GM23338 (cell line): ENCODE measurements at regions not wholly inside any gene's neighbourhood (a gene's known extent, or its start where the extent isn't known, plus 50 kb on each side); places are given as distances from the start of the nearest gene placed in this dataset.

Experiments
- ATAC-seq: fragments of 200-7000 bp; cut with Tn5 transposase; 3 replicates; pipeline ENCODE4 v1.9.1; 2020
- DNase-seq: peaks from one replicate; pipeline ENCODE4 v3.0.0-alpha.2; 2015; ENCODE audit warnings: low spot score
- H2AFZ ChIP-seq: fragments of 200-600 bp; sonication (generic); 2 replicates; pipeline ENCODE4 v1.8.0; 2016; ENCODE audit warnings: antibody characterized with exemption, mild to moderate bottlenecking, moderate library complexity
- H3F3A ChIP-seq: fragments of 200-600 bp; sonication (generic); replicated peaks from 2 replicates; pipeline ENCODE4 v1.8.0; 2017; ENCODE audit warnings: antibody characterized with exemption, mixed run types, low read depth
- H3K27ac ChIP-seq: fragments of 200-600 bp; sonication (generic); 2 replicates; pipeline ENCODE4 v1.6.1; 2016; ENCODE audit warnings: low read depth
- H3K27me3 ChIP-seq: fragments of 200-600 bp; sonication (generic); 2 replicates; pipeline ENCODE4 v1.8.0; 2016; ENCODE audit warnings: mild to moderate bottlenecking, mixed run types, moderate library complexity; ENCODE audit not compliant: insufficient read depth
- H3K36me3 ChIP-seq: fragments of 200-600 bp; sonication (generic); 2 replicates; pipeline ENCODE4 v1.8.0; 2016; ENCODE audit warnings: mild to moderate bottlenecking; ENCODE audit not compliant: insufficient read depth
- H3K4me1 ChIP-seq: fragments of 200-600 bp; sonication (generic); 2 replicates; pipeline ENCODE4 v1.8.0; 2016; ENCODE audit warnings: mild to moderate bottlenecking, moderate library complexity; ENCODE audit not compliant: insufficient read depth
- H3K4me2 ChIP-seq: fragments of 200-600 bp; sonication (generic); 2 replicates; pipeline ENCODE4 v1.7.1; 2017; ENCODE audit warnings: mixed run types
- H3K4me3 ChIP-seq: fragments of 200-600 bp; sonication (generic); 2 replicates; pipeline ENCODE4 v1.6.1; 2016; ENCODE audit warnings: mixed run types
- H3K79me2 ChIP-seq: fragments of 200-600 bp; sonication (generic); replicated peaks from 2 replicates; pipeline ENCODE4 v1.8.0; 2017; ENCODE audit warnings: mild to moderate bottlenecking; ENCODE audit not compliant: insufficient read depth
- H3K9me2 ChIP-seq: fragments of 200-600 bp; sonication (generic); 2 replicates; pipeline ENCODE4 v1.8.0; 2017; ENCODE audit not compliant: insufficient read depth
- H4K20me1 ChIP-seq: fragments of 200-600 bp; sonication (generic); replicated peaks from 2 replicates; pipeline ENCODE4 v1.8.0; 2017; ENCODE audit warnings: mild to moderate bottlenecking; ENCODE audit not compliant: insufficient read depth
- H3K27ac Mint-ChIP-seq: 2 replicates; pipeline ENCODE4 v1.8.0; 2020; ENCODE audit warnings: inconsistent platforms, mild to moderate bottlenecking, moderate library complexity, mixed read lengths
- H3K27me3 Mint-ChIP-seq: 3 replicates; pipeline ENCODE4 v1.8.0; 2022; ENCODE audit warnings: low read depth, mild to moderate bottlenecking, moderate library complexity, mixed read lengths, inconsistent platforms; ENCODE audit not compliant: insufficient read depth, poor library complexity
- H3K36me3 Mint-ChIP-seq: 3 replicates; pipeline ENCODE4 v1.8.0; 2021; ENCODE audit warnings: low read depth, mild to moderate bottlenecking, inconsistent platforms, moderate library complexity, mixed read lengths
- H3K4me1 Mint-ChIP-seq: 3 replicates; pipeline ENCODE4 v1.8.0; 2020; ENCODE audit warnings: mild to moderate bottlenecking, inconsistent platforms, mixed read lengths
- H3K4me3 Mint-ChIP-seq: 3 replicates; pipeline ENCODE4 v1.8.0; 2021; ENCODE audit warnings: moderate library complexity, mild to moderate bottlenecking, inconsistent platforms, mixed read lengths
- H3K9me3 Mint-ChIP-seq: 3 replicates; pipeline ENCODE4 v1.8.0; 2020; ENCODE audit warnings: moderate library complexity, mild to moderate bottlenecking, inconsistent platforms, mixed read lengths
- CREB1 ChIP-seq: fragments of 250-450 bp; sonication (Bioruptor Pico); IDR thresholded peaks from 2 replicates; pipeline ENCODE4 v1.5.0; 2020; ENCODE audit warnings: low read depth, mild to moderate bottlenecking, moderate library complexity
- EZH2 ChIP-seq: fragments of 200-600 bp; sonication (generic); IDR thresholded peaks from one replicate; pipeline ENCODE4 v1.8.0; 2017; ENCODE audit warnings: antibody characterized with exemption, mild to moderate bottlenecking, low read depth; ENCODE audit not compliant: unreplicated experiment
- EZH2phosphoT487 ChIP-seq: fragments of 200-600 bp; sonication (generic); IDR thresholded peaks from one replicate; pipeline ENCODE4 v1.8.1; 2018; ENCODE audit warnings: antibody characterized with exemption; ENCODE audit not compliant: unreplicated experiment
- JUNB ChIP-seq: IDR thresholded peaks from one replicate; pipeline ENCODE4 v1.6.1; 2016; ENCODE audit warnings: antibody characterized with exemption; ENCODE audit not compliant: unreplicated experiment
- NANOG ChIP-seq: IDR thresholded peaks from 2 replicates; pipeline ENCODE4 v1.6.1; 2016; ENCODE audit warnings: antibody characterized with exemption, borderline replicate concordance
- POLR2AphosphoS5 ChIP-seq: IDR thresholded peaks from 2 replicates; pipeline ENCODE4 v1.6.1; 2016; ENCODE audit warnings: antibody characterized with exemption, low read depth
- STAT1 ChIP-seq: IDR thresholded peaks from one replicate; pipeline ENCODE4 v1.6.1; 2016; ENCODE audit warnings: antibody characterized with exemption; ENCODE audit not compliant: unreplicated experiment
- ZNF114 ChIP-seq: fragments of 250-450 bp; sonication (Bioruptor Pico); IDR thresholded peaks from 2 replicates; pipeline ENCODE4 v1.5.0; 2020; ENCODE audit warnings: mild to moderate bottlenecking, moderate library complexity
- ZNF331 ChIP-seq: fragments of 250-450 bp; sonication (Bioruptor Pico); IDR thresholded peaks from 2 replicates; pipeline ENCODE4 v1.5.0; 2020; ENCODE audit warnings: low read depth, mild to moderate bottlenecking, moderate library complexity
- TF ChIP-seq, protein P1 (sequence below): fragments of 250-450 bp; sonication (Bioruptor Pico); IDR thresholded peaks from 2 replicates; pipeline ENCODE4 v1.5.0; 2020; ENCODE audit warnings: mild to moderate bottlenecking, moderate library complexity
- TF ChIP-seq, protein P2 (sequence below), 2 experiments: fragments of 200-600 bp in 1 of 2; sonication (generic) in 1 of 2; conservative IDR thresholded peaks; 2 replicates each; pipeline versions ENCODE4 v1.5.1 to v1.6.1; 2016 to 2017; ENCODE audit warnings: antibody characterized with exemption in 2 of 2, low read depth in 2 of 2, mild to moderate bottlenecking in 2 of 2, moderate library complexity in 1 of 2
- TF ChIP-seq, protein P3 (sequence below): IDR thresholded peaks from one replicate; pipeline ENCODE4 v1.6.1; 2018; ENCODE audit warnings: antibody characterized with exemption; ENCODE audit not compliant: unreplicated experiment
- TF ChIP-seq, protein P4 (sequence below): IDR thresholded peaks from 2 replicates; pipeline ENCODE4 v1.6.1; 2016; ENCODE audit warnings: antibody characterized with exemption

DNA sequence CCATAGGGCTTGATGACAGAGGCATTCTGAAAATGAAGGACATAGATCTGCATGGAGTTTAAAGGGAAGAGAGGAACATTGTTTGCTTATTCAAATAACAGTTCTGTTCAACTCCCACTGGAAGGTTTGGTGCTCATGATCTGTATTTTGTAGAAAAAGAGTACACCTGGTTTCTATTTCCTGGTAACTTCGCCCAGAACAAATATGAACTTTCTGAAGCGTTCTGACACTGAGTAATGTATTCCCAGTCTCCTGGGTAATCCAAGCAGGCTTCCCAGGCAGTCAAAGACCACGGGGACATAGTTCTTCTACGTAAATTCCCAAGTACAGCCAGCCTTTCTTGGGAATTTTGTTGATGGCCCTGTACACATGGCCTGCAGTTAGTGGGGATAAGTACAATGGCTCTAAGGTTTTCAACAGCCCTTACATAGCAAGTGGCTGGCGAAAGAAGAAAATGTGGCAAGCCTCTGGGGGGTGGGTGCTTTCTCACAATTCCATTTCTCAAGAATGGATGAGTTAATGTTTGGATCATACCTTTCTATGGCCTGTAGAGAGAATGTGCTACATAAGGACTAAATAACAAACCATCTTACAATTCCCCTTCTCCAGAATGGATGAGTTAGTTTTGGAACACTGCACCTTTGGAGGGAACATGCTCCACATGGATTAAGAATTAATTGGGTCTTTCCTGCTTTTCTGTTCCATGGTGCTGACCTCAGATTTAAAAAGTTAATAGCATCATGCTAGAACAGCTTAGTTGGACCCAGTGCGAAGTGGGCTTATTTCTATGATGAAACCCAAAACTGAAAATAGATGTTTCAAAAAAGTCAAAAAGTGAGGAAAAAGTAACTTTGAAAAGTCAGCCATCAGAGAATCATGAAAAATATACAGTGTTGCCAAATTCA is 52.7 kb downstream of the COL6A6 start:
- Histone ChIP-seq H3K9me2 (no peaks in the 10 kb centered on the region), H3K27ac (no peak overlapping the region), H2AFZ (no peak overlapping the region), H3K36me3 (no peaks in the 10 kb centered on the region), H3K27me3 (no peaks in the 10 kb centered on the region), H3F3A (no peaks in the 10 kb centered on the region), H3K4me3 (no peak overlapping the region), H3K79me2 (no peaks in the 10 kb centered on the region), H3K4me1 (no peaks in the 10 kb centered on the region), H4K20me1 (no peaks in the 10 kb centered on the region), H3K4me2 (no peak overlapping the region)
- DNase-seq: no peak
- no peaks in the 10 kb centered on the region for H3K27me3 Mint-ChIP-seq
- no peak overlapping the region for H3K27ac Mint-ChIP-seq
- ATAC-seq: no peak
- no peaks in the 10 kb centered on the region for H3K4me1 Mint-ChIP-seq
- TF ChIP-seq, protein P1, sequence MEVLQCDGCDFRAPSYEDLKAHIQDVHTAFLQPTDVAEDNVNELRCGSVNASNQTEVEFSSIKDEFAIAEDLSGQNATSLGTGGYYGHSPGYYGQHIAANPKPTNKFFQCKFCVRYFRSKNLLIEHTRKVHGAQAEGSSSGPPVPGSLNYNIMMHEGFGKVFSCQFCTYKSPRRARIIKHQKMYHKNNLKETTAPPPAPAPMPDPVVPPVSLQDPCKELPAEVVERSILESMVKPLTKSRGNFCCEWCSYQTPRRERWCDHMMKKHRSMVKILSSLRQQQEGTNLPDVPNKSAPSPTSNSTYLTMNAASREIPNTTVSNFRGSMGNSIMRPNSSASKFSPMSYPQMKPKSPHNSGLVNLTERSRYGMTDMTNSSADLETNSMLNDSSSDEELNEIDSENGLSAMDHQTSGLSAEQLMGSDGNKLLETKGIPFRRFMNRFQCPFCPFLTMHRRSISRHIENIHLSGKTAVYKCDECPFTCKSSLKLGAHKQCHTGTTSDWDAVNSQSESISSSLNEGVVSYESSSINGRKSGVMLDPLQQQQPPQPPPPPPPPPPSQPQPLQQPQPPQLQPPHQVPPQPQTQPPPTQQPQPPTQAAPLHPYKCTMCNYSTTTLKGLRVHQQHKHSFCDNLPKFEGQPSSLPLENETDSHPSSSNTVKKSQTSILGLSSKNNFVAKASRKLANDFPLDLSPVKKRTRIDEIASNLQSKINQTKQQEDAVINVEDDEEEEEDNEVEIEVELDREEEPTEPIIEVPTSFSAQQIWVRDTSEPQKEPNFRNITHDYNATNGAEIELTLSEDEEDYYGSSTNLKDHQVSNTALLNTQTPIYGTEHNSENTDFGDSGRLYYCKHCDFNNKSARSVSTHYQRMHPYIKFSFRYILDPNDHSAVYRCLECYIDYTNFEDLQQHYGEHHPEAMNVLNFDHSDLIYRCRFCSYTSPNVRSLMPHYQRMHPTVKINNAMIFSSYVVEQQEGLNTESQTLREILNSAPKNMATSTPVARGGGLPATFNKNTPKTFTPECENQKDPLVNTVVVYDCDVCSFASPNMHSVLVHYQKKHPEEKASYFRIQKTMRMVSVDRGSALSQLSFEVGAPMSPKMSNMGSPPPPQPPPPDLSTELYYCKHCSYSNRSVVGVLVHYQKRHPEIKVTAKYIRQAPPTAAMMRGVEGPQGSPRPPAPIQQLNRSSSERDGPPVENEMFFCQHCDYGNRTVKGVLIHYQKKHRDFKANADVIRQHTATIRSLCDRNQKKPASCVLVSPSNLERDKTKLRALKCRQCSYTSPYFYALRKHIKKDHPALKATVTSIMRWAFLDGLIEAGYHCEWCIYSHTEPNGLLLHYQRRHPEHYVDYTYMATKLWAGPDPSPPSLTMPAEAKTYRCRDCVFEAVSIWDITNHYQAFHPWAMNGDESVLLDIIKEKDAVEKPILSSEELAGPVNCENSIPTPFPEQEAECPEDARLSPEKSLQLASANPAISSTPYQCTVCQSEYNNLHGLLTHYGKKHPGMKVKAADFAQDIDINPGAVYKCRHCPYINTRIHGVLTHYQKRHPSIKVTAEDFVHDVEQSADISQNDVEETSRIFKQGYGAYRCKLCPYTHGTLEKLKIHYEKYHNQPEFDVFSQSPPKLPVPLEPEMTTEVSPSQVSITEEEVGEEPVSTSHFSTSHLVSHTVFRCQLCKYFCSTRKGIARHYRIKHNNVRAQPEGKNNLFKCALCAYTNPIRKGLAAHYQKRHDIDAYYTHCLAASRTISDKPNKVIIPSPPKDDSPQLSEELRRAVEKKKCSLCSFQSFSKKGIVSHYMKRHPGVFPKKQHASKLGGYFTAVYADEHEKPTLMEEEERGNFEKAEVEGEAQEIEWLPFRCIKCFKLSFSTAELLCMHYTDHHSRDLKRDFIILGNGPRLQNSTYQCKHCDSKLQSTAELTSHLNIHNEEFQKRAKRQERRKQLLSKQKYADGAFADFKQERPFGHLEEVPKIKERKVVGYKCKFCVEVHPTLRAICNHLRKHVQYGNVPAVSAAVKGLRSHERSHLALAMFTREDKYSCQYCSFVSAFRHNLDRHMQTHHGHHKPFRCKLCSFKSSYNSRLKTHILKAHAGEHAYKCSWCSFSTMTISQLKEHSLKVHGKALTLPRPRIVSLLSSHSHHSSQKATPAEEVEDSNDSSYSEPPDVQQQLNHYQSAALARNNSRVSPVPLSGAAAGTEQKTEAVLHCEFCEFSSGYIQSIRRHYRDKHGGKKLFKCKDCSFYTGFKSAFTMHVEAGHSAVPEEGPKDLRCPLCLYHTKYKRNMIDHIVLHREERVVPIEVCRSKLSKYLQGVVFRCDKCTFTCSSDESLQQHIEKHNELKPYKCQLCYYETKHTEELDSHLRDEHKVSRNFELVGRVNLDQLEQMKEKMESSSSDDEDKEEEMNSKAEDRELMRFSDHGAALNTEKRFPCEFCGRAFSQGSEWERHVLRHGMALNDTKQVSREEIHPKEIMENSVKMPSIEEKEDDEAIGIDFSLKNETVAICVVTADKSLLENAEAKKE: no peak
- TF ChIP-seq, protein P2, sequence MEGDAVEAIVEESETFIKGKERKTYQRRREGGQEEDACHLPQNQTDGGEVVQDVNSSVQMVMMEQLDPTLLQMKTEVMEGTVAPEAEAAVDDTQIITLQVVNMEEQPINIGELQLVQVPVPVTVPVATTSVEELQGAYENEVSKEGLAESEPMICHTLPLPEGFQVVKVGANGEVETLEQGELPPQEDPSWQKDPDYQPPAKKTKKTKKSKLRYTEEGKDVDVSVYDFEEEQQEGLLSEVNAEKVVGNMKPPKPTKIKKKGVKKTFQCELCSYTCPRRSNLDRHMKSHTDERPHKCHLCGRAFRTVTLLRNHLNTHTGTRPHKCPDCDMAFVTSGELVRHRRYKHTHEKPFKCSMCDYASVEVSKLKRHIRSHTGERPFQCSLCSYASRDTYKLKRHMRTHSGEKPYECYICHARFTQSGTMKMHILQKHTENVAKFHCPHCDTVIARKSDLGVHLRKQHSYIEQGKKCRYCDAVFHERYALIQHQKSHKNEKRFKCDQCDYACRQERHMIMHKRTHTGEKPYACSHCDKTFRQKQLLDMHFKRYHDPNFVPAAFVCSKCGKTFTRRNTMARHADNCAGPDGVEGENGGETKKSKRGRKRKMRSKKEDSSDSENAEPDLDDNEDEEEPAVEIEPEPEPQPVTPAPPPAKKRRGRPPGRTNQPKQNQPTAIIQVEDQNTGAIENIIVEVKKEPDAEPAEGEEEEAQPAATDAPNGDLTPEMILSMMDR (conservative IDR thresholded peaks at IDR 0.05; ENCODE audit: low read depth in 2 of 2): no peak
- TF ChIP-seq ZNF331 (CRISPR knock-in tag): no peak
- TF ChIP-seq EZH2phosphoT487: no peak
- TF ChIP-seq CREB1: no peak
- no peak for TF ChIP-seq ZNF114
- no peak for TF ChIP-seq EZH2
- TF ChIP-seq, protein P3, sequence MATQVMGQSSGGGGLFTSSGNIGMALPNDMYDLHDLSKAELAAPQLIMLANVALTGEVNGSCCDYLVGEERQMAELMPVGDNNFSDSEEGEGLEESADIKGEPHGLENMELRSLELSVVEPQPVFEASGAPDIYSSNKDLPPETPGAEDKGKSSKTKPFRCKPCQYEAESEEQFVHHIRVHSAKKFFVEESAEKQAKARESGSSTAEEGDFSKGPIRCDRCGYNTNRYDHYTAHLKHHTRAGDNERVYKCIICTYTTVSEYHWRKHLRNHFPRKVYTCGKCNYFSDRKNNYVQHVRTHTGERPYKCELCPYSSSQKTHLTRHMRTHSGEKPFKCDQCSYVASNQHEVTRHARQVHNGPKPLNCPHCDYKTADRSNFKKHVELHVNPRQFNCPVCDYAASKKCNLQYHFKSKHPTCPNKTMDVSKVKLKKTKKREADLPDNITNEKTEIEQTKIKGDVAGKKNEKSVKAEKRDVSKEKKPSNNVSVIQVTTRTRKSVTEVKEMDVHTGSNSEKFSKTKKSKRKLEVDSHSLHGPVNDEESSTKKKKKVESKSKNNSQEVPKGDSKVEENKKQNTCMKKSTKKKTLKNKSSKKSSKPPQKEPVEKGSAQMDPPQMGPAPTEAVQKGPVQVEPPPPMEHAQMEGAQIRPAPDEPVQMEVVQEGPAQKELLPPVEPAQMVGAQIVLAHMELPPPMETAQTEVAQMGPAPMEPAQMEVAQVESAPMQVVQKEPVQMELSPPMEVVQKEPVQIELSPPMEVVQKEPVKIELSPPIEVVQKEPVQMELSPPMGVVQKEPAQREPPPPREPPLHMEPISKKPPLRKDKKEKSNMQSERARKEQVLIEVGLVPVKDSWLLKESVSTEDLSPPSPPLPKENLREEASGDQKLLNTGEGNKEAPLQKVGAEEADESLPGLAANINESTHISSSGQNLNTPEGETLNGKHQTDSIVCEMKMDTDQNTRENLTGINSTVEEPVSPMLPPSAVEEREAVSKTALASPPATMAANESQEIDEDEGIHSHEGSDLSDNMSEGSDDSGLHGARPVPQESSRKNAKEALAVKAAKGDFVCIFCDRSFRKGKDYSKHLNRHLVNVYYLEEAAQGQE: no peak
- TF ChIP-seq, protein P4, sequence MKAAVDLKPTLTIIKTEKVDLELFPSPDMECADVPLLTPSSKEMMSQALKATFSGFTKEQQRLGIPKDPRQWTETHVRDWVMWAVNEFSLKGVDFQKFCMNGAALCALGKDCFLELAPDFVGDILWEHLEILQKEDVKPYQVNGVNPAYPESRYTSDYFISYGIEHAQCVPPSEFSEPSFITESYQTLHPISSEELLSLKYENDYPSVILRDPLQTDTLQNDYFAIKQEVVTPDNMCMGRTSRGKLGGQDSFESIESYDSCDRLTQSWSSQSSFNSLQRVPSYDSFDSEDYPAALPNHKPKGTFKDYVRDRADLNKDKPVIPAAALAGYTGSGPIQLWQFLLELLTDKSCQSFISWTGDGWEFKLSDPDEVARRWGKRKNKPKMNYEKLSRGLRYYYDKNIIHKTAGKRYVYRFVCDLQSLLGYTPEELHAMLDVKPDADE: no peak
- no peak for TF ChIP-seq NANOG
- TF ChIP-seq JUNB: no peak
- TF ChIP-seq STAT1: no peak
- TF ChIP-seq POLR2AphosphoS5: no peak
- no peak overlapping the region for H3K4me3 Mint-ChIP-seq
- 0 out of 3 replicates have a peak, but pooled peaks cover 6% of the 10 kb centered on the region for H3K9me3 Mint-ChIP-seq
- no peaks in the 10 kb centered on the region for H3K36me3 Mint-ChIP-seq
